Heart right ventricle (tissue), 16 donors: ENCODE measurements at regions not wholly inside any gene's neighbourhood (a gene's known extent, or its start where the extent isn't known, plus 50 kb on each side); places are given as distances from the start of the nearest gene placed in this dataset.

Source experiments
- ATAC-seq, 8 donors: fragments of 200-7000 bp; cut with Tn5 transposase; one replicate each; pipeline ENCODE4 v1.9.1; 2020; ENCODE audit warnings: mild to moderate bottlenecking in 8 of 8, moderate library complexity in 8 of 8, moderate number of reproducible peaks in 1 of 8
- DNase-seq, 2 donors: peaks; one replicate each; pipeline ENCODE4 v3.0.0-alpha.2; 2020
- H3K27ac ChIP-seq, 10 donors: fragments of 200-600 bp; sonication (generic) in 2 of 10; one replicate each; pipeline versions ENCODE4 v1.5.0 to v1.8.0; 2020 to 2022; ENCODE audit warnings: mild to moderate bottlenecking in 3 of 10
- H3K27me3 ChIP-seq, 7 donors: fragments of 200-600 bp; one replicate each; pipeline ENCODE4 v1.8.0; 2021 to 2022; ENCODE audit warnings: mild to moderate bottlenecking in 2 of 7
- H3K36me3 ChIP-seq, 9 donors: fragments of 200-600 bp; sonication (generic) in 1 of 9; one replicate each; pipeline versions ENCODE4 v1.5.0 to v1.8.0; 2020 to 2022; ENCODE audit warnings: mild to moderate bottlenecking in 2 of 9
- H3K4me1 ChIP-seq, 9 donors: fragments of 200-600 bp; sonication (generic) in 1 of 9; one replicate each; pipeline versions ENCODE4 v1.5.0 to v1.8.0; 2020 to 2022; ENCODE audit warnings: mild to moderate bottlenecking in 4 of 9
- H3K4me3 ChIP-seq, 10 donors: fragments of 200-600 bp; sonication (generic) in 2 of 10; one replicate each; pipeline versions ENCODE4 v1.5.0 to v1.8.0; 2020 to 2022; ENCODE audit warnings: mild to moderate bottlenecking in 7 of 10, moderate library complexity in 2 of 10
- H3K9me3 ChIP-seq, 11 donors: fragments of 200-600 bp in 10 of 11; sonication (generic) in 2 of 11; one replicate each; pipeline versions ENCODE4 v1.5.0 to v1.8.0; 2013 to 2022; ENCODE audit warnings: mild to moderate bottlenecking in 2 of 11, control low read depth in 1 of 11, moderate library complexity in 1 of 11
- WGBS, 2 donors: extraction: QIAGEN DNeasy Blood & Tissue Kit; methylation state at CpG; one replicate each; pipeline ENCODE4 v1.1.7; 2013; ENCODE audit warnings: inconsistent platforms in 1 of 2; 5-methylcytosine and 5-hydroxymethylcytosine counted together
- intact Hi-C, 10 donors: fragments of 100-400 bp; cut with DNase I; formaldehyde crosslinking; loops; one replicate each; pipeline versions ENCODE4 v1.11.1 to v1.14.2; 2022
- TF ChIP-seq, protein P1 (sequence below), 9 donors: fragments of 200-600 bp; sonication (generic) in 2 of 9; IDR thresholded peaks; one replicate each; pipeline versions ENCODE4 v1.5.0 to v1.8.0; 2021 to 2022; ENCODE audit warnings: antibody characterized with exemption in 9 of 9, mild to moderate bottlenecking in 5 of 9, moderate library complexity in 1 of 9
- donor health status: Arrhythmogenic right ventricular cardiomyopathy.
- donor health status: ischemic (EF 13 %, LVEDD 7.1; RV severe dilation, severe dysfunction).
- donor health status: healthy with polysubstance abuse.
- donor health status: DM: no; HTN: yes; CAD: no.
- donor health status: DM: no; HTN: no; CAD: no.
- donor health status: ischemic (EF 25% LVEDD 6.9; RV normal size, moderate dysfunction).
- donor health status: ischemic (EF 25% LVEDD 5.7; RV mildly dilated, moderate dysfunction).
- donor health status: healthy.
- donor health status: DM: yes; HTN: yes; CAD: no.
- donor health status: Ischemic cardiomyopathy.
- donor health status: ischemic (EF 35%, LVEDD 5.7; RV mildly dilated, moderate dysfunction).
- donor health status: nonischemic (EF 11% LVEDD 7.7; RV severe dilation, severe dysfunction).
- donor health status: DM: yes; HTN: yes; CAD: no.
- donor health status: PGD.
- donor health status: ischemic (EF 29% LVEDD 5.4; RV normal size, mild dysfunction).
- donor health status: nonischemic (EF 23%, LVEDD 6.1; RV moderate dilation, normal function).

- no peak for ATAC-seq
- Histone ChIP-seq H3K4me1 (peaks cover 0 to 56% (median 18%) of the 10 kb centered on the region in 9 donors), H3K4me3 (no peak overlapping the region), H3K27ac (peak overlapping the region in 2 of 10 donors; percentile 90 to 93), H3K9me3 (no peaks in the 10 kb centered on the region), H3K36me3 (no peaks in the 10 kb centered on the region), H3K27me3 (peaks cover 0 to 40% (median 0%) of the 10 kb centered on the region in 7 donors)
- DNase-seq = no peak
- intact Hi-C loops = loop anchor here in 4 of 10 donors (2.0 to 10.0 kb wide), 3 partner anchors 173 to 387 kb away; partner anchors contain the start of gene HEY2 (in 4 of the 4)
- TF ChIP-seq, protein P1, sequence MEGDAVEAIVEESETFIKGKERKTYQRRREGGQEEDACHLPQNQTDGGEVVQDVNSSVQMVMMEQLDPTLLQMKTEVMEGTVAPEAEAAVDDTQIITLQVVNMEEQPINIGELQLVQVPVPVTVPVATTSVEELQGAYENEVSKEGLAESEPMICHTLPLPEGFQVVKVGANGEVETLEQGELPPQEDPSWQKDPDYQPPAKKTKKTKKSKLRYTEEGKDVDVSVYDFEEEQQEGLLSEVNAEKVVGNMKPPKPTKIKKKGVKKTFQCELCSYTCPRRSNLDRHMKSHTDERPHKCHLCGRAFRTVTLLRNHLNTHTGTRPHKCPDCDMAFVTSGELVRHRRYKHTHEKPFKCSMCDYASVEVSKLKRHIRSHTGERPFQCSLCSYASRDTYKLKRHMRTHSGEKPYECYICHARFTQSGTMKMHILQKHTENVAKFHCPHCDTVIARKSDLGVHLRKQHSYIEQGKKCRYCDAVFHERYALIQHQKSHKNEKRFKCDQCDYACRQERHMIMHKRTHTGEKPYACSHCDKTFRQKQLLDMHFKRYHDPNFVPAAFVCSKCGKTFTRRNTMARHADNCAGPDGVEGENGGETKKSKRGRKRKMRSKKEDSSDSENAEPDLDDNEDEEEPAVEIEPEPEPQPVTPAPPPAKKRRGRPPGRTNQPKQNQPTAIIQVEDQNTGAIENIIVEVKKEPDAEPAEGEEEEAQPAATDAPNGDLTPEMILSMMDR (IDR thresholded peaks at IDR 0.05) = no peak
- WGBS, 2 donors = 58 to 63% methylated on average over 2 of the region's 2 CpGs
These were observed 60.1 kb upstream of the HDDC2 start for GRCh38 chr6:125361868-125362267.

DNA sequence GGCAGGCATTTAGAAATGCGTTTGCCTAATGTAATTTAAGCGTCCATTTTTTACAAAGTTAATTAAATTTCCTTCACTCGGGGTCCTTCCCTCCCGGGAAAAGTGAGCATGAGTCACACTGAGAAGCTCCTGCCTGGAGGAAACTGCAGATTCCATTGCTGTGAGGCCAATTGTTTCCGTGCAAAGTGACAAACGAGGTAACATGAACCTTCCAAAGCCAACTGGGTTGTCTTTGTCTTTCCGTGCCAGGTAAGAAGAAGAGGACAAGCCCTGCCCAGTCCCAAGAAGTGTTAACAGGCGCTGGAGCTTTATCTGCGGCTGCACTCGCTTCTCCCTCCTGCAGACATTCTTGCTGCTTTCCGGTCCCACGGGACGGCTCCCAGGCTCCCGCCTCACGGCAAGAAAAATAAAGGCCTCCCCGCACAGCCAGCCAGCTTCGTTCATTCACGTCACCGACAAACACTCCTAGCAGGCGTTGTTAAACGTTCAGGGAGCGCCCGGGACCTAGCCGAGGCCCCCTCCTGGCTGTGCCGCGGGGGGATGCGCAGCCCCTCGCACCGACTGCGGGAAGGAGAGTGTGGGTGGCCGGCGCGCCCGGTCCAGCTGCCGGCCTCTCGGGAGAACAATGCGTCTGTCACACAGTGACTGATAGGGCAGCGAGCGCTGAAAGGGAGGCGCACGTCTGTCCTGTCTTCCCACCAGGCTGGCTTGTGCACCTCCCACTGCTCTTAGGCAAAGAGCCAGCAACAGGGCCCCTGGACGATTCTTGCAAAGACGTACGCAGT is 61.5 kb upstream of the HDDC2 start:
- 1 to 2% methylated on average over 44 of the region's 44 CpGs for WGBS, 2 donors
- H3K27ac ChIP-seq = peak overlapping the region; percentile 66 to 93 (median 81)
- peak overlapping the region; percentile 36 to 61 (median 54) for H3K4me3 ChIP-seq
- TF ChIP-seq, protein P1 (IDR thresholded peaks at IDR 0.05) = peak in 1 of 9 donors; percentile 10
- ATAC-seq = peak; percentile 82 to 95 (median 88)
- H3K9me3 ChIP-seq = no peaks in the 10 kb centered on the region
- H3K4me1 ChIP-seq = peaks cover 0 to 42% (median 18%) of the 10 kb centered on the region in 9 donors
- no peaks in the 10 kb centered on the region for H3K36me3 ChIP-seq
- peak; percentile 70 to 86 for DNase-seq
- intact Hi-C loops = loop anchor here in 4 of 10 donors (2.0 to 10.0 kb wide), 3 partner anchors 172 to 386 kb away; partner anchors contain the start of gene HEY2 (in 4 of the 4)
- H3K27me3 ChIP-seq = peaks cover 0 to 40% (median 0%) of the 10 kb centered on the region in 7 donors

DNA sequence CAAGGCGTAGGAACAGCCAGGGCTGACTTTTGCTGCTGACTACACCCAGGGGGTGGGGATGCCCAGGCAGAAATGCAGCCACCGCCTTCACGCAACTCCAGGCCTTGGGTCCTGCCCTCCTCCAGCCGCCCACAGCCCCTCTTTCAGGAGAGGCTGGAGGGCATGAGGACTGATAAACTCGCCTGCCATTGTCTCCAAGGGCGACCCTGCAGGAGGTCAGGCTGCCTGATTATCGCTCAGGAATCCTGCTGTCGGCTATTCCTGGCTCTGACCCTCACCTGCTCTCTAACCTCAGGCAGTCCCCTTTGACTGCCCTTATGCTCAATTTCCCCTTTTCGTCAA is 62.0 kb upstream of the HDDC2 start:
- 9 to 15% methylated on average over 9 of the region's 9 CpGs for WGBS, 2 donors
- intact Hi-C loops = loop anchor here in 4 of 10 donors (2.0 to 10.0 kb wide), 3 partner anchors 171 to 385 kb away; partner anchors contain the start of gene HEY2 (in 4 of the 4)
- peak overlapping the region; percentile 66 to 93 (median 81) for H3K27ac ChIP-seq
- H3K4me3 ChIP-seq = peak overlapping the region in 9 of 10 donors; percentile 36 to 61 (median 54)
- ATAC-seq (peak in 2 of 8 donors; percentile 36 to 41), DNase-seq (no peak)
- no peaks in the 10 kb centered on the region for H3K36me3 ChIP-seq
- peaks cover 0 to 40% (median 0%) of the 10 kb centered on the region in 7 donors for H3K27me3 ChIP-seq
- TF ChIP-seq, protein P1 (IDR thresholded peaks at IDR 0.05) = no peak
- no peaks in the 10 kb centered on the region for H3K9me3 ChIP-seq
- peaks cover 0 to 41% (median 18%) of the 10 kb centered on the region in 9 donors for H3K4me1 ChIP-seq

- peak overlapping the region in 2 of 10 donors; percentile 81 to 93 for H3K27ac ChIP-seq
- intact Hi-C loops = loop anchor here in 1 of 10 donors (10.0 kb wide), 1 partner anchor 170 kb away; no protein-coding TSS in a partner anchor
- no peak overlapping the region for H3K4me3 ChIP-seq
- no peaks in the 10 kb centered on the region for H3K36me3 ChIP-seq
- DNase-seq (no peak), ATAC-seq (peak in 1 of 8 donors; percentile 52)
- TF ChIP-seq, protein P1 (IDR thresholded peaks at IDR 0.05) = no peak
- H3K4me1 ChIP-seq = peaks cover 0 to 41% (median 18%) of the 10 kb centered on the region in 9 donors
- peaks cover 0 to 40% (median 0%) of the 10 kb centered on the region in 7 donors for H3K27me3 ChIP-seq
- no peaks in the 10 kb centered on the region for H3K9me3 ChIP-seq
- 71 to 73% methylated on average over 5 of the region's 5 CpGs for WGBS, 2 donors
These were observed 63.5 kb upstream of the HDDC2 start for GRCh38 chr6:125365230-125365629.
